IPS-18a (cell line): ENCODE measurements at regions not wholly inside any gene's neighbourhood (a gene's known extent, or its start where the extent isn't known, plus 50 kb on each side); places are given as distances from the start of the nearest gene placed in this dataset.
"Not testable (repeated sequence)": the region's sequence is repeated elsewhere in the genome, so short reads cannot be mapped to it uniquely, and the experiment has no call there.

ENCODE experiments used
- H3K27ac ChIP-seq: one replicate; pipeline ENCODE4 v1.5.1; 2013; ENCODE audit warnings: low read length
- H3K27me3 ChIP-seq: one replicate; pipeline ENCODE4 v1.6.1; 2013; ENCODE audit warnings: mild to moderate bottlenecking, low read length; ENCODE audit not compliant: control insufficient read depth, insufficient read depth
- H3K36me3 ChIP-seq: one replicate; pipeline ENCODE4 v1.6.1; 2013; ENCODE audit warnings: low read depth, low read length; ENCODE audit not compliant: control insufficient read depth
- H3K4me1 ChIP-seq: one replicate; pipeline ENCODE4 v1.6.1; 2013; ENCODE audit warnings: low read depth, low read length; ENCODE audit not compliant: control insufficient read depth
- H3K4me3 ChIP-seq: one replicate; pipeline ENCODE4 v1.5.1; 2013; ENCODE audit warnings: low read length
- H3K9ac ChIP-seq: one replicate; pipeline ENCODE4 v1.6.1; 2013; ENCODE audit warnings: mild to moderate bottlenecking, low read length, moderate library complexity
- H3K9me3 ChIP-seq: one replicate; pipeline ENCODE4 v1.6.1; 2013; ENCODE audit warnings: low read depth, low read length; ENCODE audit not compliant: control insufficient read depth

GRCh38 chr1:38583287-38583686 lies 276.3 kb downstream of the RRAGC start:
- not testable (repeated sequence) for H3K9me3 ChIP-seq, H3K27ac ChIP-seq, H3K4me3 ChIP-seq, H3K36me3 ChIP-seq, H3K9ac ChIP-seq, H3K4me1 ChIP-seq
- peaks cover 27% of the 10 kb centered on the region for H3K27me3 ChIP-seq

GRCh38 chr1:38581396-38581795 lies 278.2 kb downstream of the RRAGC start:
- H3K36me3 ChIP-seq = no peaks in the 10 kb centered on the region
- H3K9ac ChIP-seq = no peak overlapping the region
- H3K27ac ChIP-seq = no peak overlapping the region

GRCh38 chr1:38580594-38580993 lies 279.0 kb downstream of the RRAGC start:
- Histone ChIP-seq H3K9ac (no peak overlapping the region), H3K9me3 (no peaks in the 10 kb centered on the region), H3K27me3 (peaks cover 49% of the 10 kb centered on the region), H3K36me3 (no peaks in the 10 kb centered on the region), H3K27ac (no peak overlapping the region), H3K4me3 (no peak overlapping the region), H3K4me1 (peaks cover 6% of the 10 kb centered on the region)

More at GRCh38 chr1:38581396-38581795, 278.2 kb downstream of the RRAGC start:
- Histone ChIP-seq H3K4me1 (peaks cover 6% of the 10 kb centered on the region), H3K9me3 (no peaks in the 10 kb centered on the region), H3K4me3 (no peak overlapping the region), H3K27me3 (peaks cover 44% of the 10 kb centered on the region)

- H3K4me1 ChIP-seq = peaks cover 6% of the 10 kb centered on the region
- H3K36me3 ChIP-seq = no peaks in the 10 kb centered on the region
- peaks cover 49% of the 10 kb centered on the region for H3K27me3 ChIP-seq
- H3K4me3 ChIP-seq = peak overlapping the region; percentile 64
- H3K9ac ChIP-seq = no peak overlapping the region
- no peaks in the 10 kb centered on the region for H3K9me3 ChIP-seq
- no peak overlapping the region for H3K27ac ChIP-seq
These were observed 280.5 kb downstream of the RRAGC start for GRCh38 chr1:38579056-38579455.

GRCh38 chr1:38578271-38578951 lies 281.2 kb downstream of the RRAGC start:
- H3K27ac ChIP-seq = no peak overlapping the region
- H3K27me3 ChIP-seq = peaks cover 49% of the 10 kb centered on the region
- H3K9me3 ChIP-seq = no peaks in the 10 kb centered on the region
- H3K4me3 ChIP-seq = peak overlapping the region; percentile 64
- peaks cover 6% of the 10 kb centered on the region for H3K4me1 ChIP-seq
- H3K9ac ChIP-seq = no peak overlapping the region
- H3K36me3 ChIP-seq = no peaks in the 10 kb centered on the region

GRCh38 chr1:38577937-38578270 lies 281.7 kb downstream of the RRAGC start:
- peaks cover 49% of the 10 kb centered on the region for H3K27me3 ChIP-seq
- H3K4me3 ChIP-seq = peak overlapping the region; percentile 64
- H3K36me3 ChIP-seq = no peaks in the 10 kb centered on the region
- peaks cover 6% of the 10 kb centered on the region for H3K4me1 ChIP-seq
- H3K9ac ChIP-seq = no peak overlapping the region
- no peak overlapping the region for H3K27ac ChIP-seq
- H3K9me3 ChIP-seq = no peaks in the 10 kb centered on the region

GRCh38 chr1:38577385-38577784 lies 282.2 kb downstream of the RRAGC start:
- no peak overlapping the region for H3K9ac ChIP-seq
- H3K9me3 ChIP-seq = no peaks in the 10 kb centered on the region
- H3K27me3 ChIP-seq = peaks cover 49% of the 10 kb centered on the region
- no peaks in the 10 kb centered on the region for H3K36me3 ChIP-seq
- H3K27ac ChIP-seq = no peak overlapping the region
- no peak overlapping the region for H3K4me3 ChIP-seq
- H3K4me1 ChIP-seq = peaks cover 6% of the 10 kb centered on the region

GRCh38 chr1:38576241-38576640 lies 283.3 kb downstream of the RRAGC start:
- Histone ChIP-seq H3K9me3 (no peaks in the 10 kb centered on the region), H3K27ac (no peak overlapping the region), H3K36me3 (no peaks in the 10 kb centered on the region), H3K27me3 (peaks cover 49% of the 10 kb centered on the region), H3K9ac (no peak overlapping the region), H3K4me1 (peaks cover 6% of the 10 kb centered on the region), H3K4me3 (no peak overlapping the region)

GRCh38 chr1:38571726-38572125 lies 287.8 kb downstream of the RRAGC start:
- H3K36me3 ChIP-seq = no peaks in the 10 kb centered on the region
- peaks cover 6% of the 10 kb centered on the region for H3K27me3 ChIP-seq
- no peak overlapping the region for H3K27ac ChIP-seq

GRCh38 chr1:38570657-38570975 lies 289.0 kb downstream of the RRAGC start:
- no peaks in the 10 kb centered on the region for H3K36me3 ChIP-seq
- H3K4me3 ChIP-seq = no peak overlapping the region
- no peak overlapping the region for H3K9ac ChIP-seq

More at GRCh38 chr1:38571726-38572125, 287.8 kb downstream of the RRAGC start:
- H3K4me3 ChIP-seq = no peak overlapping the region
- no peak overlapping the region for H3K9ac ChIP-seq
- no peaks in the 10 kb centered on the region for H3K9me3 ChIP-seq
- no peaks in the 10 kb centered on the region for H3K4me1 ChIP-seq

GRCh38 chr1:38569932-38570656 lies 289.5 kb downstream of the RRAGC start:
- no peak overlapping the region for H3K9ac ChIP-seq
- no peak overlapping the region for H3K27ac ChIP-seq
- H3K27me3 ChIP-seq = no peaks in the 10 kb centered on the region
- no peak overlapping the region for H3K4me3 ChIP-seq
- H3K9me3 ChIP-seq = no peaks in the 10 kb centered on the region
- no peaks in the 10 kb centered on the region for H3K36me3 ChIP-seq
- H3K4me1 ChIP-seq = no peaks in the 10 kb centered on the region

More at GRCh38 chr1:38570657-38570975, 289.0 kb downstream of the RRAGC start:
- Histone ChIP-seq H3K4me1 (no peaks in the 10 kb centered on the region), H3K27me3 (no peaks in the 10 kb centered on the region), H3K27ac (no peak overlapping the region), H3K9me3 (no peaks in the 10 kb centered on the region)
